HG02610 (cell line): ENCODE measurements at regions not wholly inside any gene's neighbourhood (a gene's known extent, or its start where the extent isn't known, plus 50 kb on each side); places are given as distances from the start of the nearest gene placed in this dataset.
"Not testable (repeated sequence)": the region's sequence is repeated elsewhere in the genome, so short reads cannot be mapped to it uniquely, and the experiment has no call there.

ENCODE experiments used
- ATAC-seq: cut with Tn5 transposase; IDR thresholded peaks from one replicate; pipeline ENCODE4 v1.9.1; 2021; ENCODE audit warnings: mild to moderate bottlenecking, moderate library complexity; ENCODE audit not compliant: unreplicated experiment

DNA sequence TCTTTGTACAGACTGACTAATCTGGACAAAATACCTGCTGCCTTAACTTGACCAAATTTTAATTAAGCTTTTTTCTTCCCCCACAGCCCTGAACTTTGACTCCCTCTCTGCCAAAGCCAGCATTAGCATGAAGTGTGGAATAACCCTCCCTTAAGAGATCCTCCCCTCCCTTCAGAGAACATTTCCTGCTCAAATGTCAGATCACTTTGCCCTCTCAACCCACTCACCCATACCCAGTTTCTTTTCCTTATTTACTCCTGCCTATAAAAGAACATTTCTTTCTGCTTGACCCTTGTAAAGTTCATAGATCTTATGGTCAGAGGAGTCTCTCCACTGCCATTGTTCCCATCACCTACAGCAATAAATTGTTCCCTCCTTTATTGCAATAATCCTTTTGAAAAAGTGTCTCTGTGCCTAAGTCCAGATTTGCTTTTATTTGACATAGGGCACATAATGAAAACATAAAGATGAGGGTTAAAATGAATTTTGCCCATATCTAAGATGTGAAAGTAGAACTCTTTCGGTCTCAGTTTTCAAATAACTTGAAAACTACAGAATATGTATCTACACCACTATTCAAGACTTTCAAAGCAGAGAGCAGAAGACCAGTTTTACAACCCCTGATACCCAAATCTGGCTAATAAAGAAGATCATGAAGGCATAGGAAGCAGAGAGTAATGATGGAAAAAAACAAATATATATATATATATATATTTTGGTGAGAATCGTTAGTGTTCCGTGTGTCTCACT lies 289.7 kb upstream of the ANXA10 start:
- no peak for ATAC-seq

DNA sequence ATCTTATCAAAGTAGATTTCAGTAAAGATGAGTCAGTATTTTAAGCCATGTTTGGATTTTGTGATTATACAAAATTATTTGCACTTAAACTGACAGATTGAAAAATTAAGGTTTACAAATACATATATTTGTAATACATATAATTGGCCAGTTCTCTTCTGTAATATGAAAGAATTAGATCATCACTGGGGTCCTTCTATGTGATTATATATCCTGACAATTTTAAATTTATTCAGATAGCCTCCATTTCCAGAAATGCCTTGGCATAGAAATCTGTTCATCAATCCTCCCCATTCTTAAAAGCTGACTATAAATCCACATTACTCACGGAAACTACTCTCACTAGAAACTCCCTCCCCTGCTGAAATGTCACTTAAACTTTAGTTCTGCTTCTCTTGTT lies 280.4 kb upstream of the ANXA10 start:
- ATAC-seq: no peak

DNA sequence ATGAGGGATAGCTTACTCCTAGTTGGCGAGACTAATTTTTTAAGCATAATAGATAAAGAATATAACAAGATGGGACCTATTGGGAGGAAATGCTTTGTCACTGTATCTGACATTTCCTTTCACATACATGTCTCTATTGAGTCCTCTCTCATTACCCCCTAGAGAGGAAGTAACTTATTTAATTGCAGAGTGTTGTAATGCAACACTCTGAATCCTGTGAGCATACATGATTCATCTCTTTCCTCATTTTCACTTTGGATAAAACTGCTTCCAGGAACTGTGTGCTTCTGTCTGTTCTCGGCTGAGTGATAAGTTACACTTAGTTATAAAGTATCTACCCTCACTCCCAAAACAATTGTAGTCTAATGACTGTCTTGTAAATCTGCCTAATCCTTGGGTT lies 266.1 kb upstream of the ANXA10 start:
- ATAC-seq: no peak

DNA sequence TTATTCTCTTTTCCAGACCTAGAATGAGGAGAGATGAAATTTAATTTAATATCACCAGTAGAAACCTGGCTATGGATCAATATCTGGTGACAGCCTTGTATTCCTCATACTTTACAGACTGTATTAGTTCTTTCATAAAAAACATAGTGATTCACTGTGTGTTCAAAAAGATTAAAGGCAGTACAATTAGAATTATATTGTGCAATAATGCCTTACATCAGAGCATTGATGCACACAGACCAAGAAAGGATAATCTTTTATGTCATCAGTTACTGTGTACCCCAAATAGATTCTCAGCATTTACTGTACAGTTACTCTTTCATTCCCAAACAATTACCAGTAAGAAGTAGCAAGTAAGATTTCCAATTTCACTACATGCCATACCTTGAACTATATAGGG lies 260.5 kb upstream of the ANXA10 start:
- ATAC-seq: no peak

DNA sequence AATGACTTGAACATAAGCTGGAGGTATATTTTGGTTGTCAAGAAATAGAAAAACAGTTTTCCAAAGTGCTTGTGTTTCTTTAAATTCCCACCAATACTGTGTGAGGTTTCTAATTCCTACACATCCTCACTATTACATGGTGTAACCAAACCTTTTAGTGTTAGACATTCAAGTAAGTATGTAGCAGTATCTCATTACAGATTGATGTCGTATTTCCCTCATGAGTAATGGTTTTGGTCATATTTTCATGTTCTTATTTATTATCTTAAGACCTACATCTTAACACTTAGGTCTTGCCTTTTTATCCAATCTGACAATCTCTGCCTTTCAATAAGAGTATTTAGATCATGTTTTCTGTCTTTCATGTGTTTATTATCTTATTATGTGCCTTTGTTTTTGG lies 253.7 kb upstream of the ANXA10 start:
- no peak for ATAC-seq

DNA sequence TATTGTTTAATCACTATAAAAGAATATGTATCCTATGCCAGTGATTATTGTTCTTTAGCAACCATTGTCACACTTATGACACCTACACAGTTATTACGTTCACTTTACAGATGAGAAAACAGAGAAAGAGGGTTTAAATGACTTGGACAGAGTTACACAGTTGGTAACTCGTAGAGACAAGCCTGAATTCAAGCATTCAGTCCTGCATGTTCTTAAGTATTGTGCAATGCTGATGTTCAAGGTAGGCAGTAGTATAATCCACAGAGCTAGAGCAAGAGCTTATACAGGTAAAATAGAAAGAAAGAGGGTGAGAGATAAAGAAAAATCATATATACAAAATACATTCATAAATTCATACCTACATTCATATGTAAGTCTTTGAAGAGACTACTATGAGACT lies 249.8 kb upstream of the ANXA10 start:
- ATAC-seq: no peak

DNA sequence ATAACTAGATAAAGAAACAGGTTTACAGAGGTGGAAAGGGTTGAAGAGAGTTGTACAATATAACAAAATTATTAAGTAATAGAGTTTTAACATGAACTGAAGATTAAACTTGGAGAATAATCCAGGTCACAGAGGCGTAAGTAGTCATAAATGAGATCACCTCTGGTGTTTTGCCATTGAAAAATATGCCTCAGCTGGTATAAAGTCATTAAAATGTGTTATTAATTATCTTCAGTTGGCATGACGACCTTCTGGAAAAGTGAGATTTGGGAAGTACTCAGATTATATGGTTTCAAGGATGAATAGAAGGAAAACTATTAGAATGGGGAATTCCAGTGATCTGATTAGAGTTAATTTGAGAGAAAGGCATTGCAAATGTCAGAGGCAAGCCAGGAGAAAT lies 237.5 kb upstream of the ANXA10 start:
- no peak for ATAC-seq

DNA sequence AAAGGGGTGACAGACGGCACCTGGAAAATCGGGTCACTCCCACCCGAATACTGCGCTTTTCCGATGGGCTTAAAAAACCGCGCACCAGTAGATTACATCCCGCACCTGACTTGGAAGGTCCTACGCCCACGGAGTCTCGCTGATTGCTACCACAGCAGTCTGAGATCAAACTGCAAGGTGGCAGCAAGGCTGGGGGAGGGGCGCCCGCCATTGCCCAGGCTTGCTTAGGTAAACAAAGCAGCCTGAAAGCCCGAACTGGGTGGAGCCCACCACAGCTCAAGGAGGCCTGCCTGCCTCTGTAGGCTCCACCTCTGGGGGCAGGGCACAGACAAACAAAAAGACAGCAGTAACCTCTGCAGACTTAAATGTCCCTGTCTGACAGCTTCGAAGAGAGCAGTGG lies 234.2 kb upstream of the ANXA10 start:
- ATAC-seq: not testable (repeated sequence)

DNA sequence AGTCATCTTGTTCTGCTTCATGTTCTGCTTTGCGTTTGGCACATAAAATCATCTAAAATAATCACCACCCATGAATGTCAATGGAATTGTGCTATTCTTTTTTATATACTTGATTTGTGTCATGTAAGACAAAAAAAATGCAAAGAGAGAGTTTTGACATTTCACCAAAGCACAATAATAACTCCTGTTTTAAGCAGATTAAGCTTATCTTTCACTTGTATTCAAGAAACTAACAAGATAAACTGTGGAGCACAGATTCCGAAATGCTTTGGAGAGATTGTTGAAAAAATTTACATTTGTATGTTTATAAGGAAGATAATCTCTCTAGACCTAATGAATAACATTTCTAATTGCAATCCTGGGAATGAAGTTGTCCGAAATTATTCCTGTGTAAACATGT lies 225.1 kb upstream of the ANXA10 start:
- ATAC-seq: no peak

DNA sequence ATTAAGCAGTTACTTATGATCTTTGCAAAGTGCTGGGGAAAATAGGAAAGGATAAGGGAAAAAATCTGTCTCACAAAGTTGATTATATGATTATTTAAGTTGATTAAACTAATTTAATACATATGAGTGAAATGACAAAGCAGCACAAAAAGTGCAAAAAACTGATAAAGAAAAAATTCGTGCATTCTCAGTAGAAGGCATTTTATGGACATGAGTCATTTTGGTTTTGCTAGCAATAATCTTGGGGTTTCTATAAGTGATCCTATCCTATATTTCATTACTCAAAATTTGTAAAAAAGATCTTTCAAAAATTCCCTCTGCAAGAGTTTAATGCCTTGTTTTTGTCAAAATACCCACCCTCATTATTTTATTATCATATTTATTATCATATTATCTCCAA lies 224.2 kb upstream of the ANXA10 start:
- ATAC-seq: no peak

DNA sequence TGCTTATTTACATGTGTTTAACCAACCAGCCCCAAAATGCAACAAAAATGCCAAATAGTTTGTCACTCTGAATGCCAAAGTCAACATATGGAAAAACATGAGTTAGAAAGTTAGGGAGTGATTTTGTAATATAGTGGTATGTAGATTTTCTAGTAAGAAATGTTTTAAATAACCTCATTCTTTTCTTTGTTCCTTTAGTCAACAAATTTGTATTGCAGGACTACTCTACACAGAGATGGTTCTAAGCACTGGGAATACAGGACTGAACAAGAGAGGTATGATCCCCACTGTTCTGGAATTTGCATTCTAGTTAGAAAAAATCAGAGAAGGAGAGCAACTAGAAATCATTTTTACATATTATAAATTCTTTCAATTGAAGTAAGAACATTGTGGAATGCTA lies 218.8 kb upstream of the ANXA10 start:
- no peak for ATAC-seq

DNA sequence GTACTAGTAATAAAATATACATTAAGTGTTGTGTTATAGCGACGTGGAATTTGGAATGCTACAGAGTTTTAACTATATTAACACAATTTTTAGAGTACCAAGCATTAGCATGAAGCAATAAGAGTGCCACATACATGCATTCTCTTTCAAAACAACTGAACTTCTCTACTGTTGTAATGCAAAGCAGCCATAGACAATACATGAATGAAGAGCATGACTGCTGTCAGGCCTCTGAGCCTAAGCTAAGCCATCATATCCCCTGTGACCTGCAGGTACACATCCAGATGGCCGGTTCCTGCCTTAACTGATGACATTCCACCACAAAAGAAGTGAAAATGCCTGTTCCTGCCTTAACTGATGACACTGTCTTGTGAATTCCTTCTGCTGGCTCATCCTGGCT lies 216.2 kb upstream of the ANXA10 start:
- not testable (repeated sequence) for ATAC-seq

DNA sequence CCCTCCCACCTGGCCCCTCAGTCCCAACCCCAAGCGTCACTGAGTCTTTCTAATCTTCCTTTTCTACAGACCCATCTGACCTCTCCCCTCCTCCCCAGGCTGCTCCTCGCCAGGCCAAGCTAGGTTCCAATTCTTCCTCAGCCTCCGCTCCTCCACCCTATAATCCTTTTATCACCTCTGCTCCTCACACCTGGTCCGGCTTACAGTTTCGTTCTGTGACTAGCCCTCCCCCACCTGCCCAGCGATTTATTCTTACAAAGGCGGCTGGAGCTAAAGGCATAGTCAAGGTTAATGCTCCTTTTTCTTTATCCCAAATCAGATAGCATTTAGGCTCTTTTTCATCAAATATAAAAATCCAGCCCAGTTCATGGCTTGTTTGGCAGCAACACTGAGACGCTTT lies 214.5 kb upstream of the ANXA10 start:
- ATAC-seq: not testable (repeated sequence)

DNA sequence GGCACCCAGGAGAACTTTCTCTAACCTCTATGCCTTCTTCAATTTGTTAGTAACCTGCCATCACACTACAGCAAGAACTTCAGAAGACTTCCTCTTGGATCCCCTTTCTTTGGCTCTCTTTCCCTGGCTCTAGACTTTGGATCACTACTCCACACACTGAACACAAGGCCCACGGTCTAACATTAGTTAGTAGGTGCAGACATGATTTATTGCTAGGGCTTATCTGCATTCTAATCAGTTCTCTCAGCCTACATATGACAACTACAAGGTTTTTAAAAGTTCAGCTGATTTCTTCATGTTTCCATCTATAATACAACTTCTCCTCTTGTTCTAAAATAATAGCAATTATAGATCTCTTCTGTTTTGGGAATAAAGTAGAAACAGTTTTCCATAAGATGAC lies 209.1 kb upstream of the ANXA10 start:
- no peak for ATAC-seq

DNA sequence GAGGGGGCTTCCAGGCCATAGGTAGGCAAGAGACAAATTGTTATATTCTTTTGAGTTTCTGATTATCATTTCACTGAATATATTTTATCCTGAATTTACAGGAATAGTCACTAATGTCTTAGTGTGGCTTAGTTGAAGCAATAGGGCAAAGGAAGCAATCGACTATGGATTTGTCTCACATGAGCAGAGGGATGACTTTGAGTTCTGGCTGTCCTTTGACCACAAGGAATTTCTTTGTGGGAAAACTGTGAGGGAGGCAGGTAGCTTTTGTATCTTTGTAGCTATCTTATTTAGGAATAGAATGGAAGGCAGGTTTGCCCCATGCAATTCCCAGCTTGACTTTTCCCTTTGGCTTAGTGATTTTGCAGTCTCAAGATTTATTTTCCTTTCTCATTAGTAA lies 207.3 kb upstream of the ANXA10 start:
- no peak for ATAC-seq

DNA sequence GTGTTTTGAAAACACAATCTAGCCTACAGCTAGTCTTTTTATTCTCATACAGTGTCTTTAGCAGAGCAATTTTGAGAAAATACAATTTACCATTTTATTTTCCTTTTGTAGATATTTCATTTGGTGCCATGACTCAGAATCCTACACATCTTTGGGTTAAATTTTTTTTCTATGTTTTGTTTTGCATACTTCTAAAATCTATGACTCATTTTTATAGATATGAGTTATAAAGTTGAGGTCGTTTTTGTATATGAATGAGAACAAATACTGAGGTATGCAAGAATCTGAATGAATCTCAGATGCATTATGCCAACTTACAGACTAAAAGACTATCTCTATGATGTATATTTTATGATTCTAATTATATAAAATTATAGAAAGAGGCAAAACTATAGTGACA lies 206.5 kb upstream of the ANXA10 start:
- no peak for ATAC-seq

DNA sequence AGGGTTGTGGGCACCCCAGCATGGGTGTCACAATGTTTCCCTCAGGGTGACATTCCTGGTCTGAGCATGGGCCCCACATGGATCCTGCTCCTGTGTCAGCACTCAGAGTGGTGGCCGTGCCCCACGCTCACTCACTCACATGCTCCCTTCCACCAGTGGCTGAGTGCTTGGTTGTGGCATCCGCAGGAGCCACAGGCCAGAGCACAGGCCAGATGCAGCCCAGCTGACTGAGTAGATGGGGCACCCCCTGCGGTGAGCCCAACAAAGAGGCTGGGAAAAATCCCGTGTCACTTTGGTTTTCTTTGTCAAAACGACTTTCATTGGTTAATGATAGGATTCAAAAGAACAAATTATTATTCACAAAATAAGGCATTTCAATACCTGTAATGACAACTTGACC lies 204.6 kb upstream of the ANXA10 start:
- ATAC-seq: no peak

DNA sequence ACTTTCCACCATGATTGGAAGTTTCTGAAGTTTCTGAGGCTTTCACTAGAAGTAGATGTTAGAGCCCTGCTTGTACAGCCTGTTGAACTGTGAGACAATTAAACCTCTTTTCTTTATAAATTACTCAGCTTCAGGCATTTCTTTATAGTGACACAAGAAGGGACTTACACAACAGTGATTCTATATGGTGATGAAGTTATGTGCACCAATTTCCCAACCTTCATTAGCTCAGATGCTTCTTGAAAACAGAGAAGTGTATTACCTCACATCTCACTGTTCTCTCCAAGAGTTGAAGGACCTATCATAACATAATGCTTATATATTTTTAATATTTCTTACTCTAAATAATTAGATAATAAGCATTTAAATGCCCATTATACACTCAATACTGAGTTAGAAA lies 202.1 kb upstream of the ANXA10 start:
- ATAC-seq: no peak

DNA sequence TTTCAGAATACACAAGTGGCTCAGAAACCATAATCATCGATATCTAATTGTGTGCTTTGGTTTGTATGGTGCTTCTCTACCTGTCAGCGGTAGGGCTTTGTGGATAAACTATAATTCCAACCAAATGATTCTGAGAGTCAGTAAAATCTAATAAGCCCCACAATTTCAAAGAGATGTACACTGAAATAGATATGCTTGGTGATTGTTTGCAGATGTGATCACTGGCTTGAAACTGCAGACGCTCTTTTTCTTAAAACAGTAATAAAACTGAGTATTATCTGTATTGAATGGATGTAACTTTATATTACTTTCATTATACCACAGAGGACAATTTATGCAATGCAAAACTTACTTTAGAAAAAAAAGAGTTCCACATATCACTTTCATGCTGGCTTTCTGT lies 198.8 kb upstream of the ANXA10 start:
- ATAC-seq: no peak

DNA sequence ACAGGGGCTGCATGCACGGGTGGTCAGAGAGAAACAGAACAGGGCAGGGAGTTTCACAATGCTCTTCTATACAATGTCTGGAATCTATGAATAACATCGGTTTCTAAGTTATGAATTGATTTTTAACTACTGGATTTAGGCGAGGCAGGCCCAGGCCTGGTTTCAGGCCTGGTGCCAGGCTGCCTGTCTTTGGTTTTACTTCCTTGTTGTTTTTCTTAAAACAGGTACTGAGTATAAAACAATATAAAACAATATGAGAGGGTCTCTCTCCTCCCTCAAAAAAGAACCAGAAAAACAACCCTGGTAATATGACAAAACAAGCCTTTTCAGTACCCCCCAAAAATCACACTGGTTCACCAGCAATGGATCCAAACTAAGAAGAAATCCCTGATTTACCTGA lies 196.1 kb upstream of the ANXA10 start:
- ATAC-seq: not testable (repeated sequence)

DNA sequence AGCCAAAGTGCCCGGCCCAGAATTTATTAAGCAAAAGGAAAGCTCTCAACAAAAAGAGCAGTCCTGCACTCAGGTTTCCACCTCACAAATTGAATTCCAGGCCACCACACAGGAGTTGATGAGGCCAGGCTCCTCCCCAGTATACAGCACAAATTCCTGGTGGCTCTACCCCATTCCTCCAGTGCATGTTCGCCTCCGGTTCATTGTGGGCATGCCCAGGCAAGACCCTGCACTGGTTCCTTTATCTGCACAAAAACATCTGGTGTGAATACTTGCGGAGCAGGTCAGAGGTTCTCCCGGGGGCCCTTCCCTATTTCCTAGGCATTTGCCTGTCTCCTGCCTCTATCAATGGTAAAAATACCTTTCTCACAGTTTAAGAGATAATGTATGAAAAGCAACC lies 195.2 kb upstream of the ANXA10 start:
- no peak for ATAC-seq

DNA sequence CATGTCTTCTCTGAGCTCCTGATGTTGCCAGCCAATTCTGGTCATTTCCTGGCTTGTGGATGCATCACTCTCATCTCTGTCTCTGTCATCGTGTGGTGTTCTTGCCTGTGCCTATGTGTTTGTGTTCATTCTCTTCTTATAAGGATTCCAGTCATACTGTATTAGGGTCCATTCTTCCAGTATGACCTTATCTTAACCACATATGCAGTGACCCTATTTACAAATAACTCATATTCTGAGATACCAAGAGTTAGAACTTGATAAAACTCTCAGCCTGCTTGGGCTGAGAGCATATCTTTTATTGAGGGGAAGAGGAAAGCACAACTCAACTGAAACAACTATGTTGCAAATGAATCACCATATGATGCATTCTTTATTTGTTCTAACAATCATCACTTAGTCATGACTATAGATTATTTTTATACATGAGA lies 189.0 kb upstream of the ANXA10 start:
- no peak for ATAC-seq

DNA sequence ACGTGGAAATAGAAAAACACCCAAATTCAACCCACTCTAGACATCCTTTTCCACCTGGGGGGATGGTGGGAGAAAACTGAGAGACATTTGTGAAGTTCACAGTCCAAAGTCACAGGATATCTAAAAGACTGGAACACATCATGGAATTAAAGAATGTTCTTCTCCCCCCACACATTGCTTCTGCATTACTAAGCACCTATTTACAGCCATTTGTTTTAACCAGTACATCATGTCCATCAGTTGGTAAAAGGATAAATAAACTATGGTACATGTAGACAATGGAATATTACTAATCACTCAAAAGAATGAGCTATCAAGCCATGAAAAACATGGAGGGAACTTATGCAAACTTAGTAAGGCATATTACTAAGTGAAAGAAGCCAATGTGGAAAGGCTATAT lies 185.5 kb upstream of the ANXA10 start:
- ATAC-seq: no peak
